ENCODE measurements at regions not wholly inside any gene's neighbourhood (a gene's known extent, or its start where the extent isn't known, plus 50 kb on each side); places are given as distances from the start of the nearest gene placed in this dataset.

- H3K27me3 Mint-ChIP-seq (ENCODE audit: insufficient read depth), result no peaks in the 10 kb centered on the region
- no peaks in the 10 kb centered on the region for H3K36me3 Mint-ChIP-seq (ENCODE audit: low read depth)
- H3K9me3 ChIP-seq (ENCODE audit: control insufficient read depth, low read length), result no peaks in the 10 kb centered on the region
- H3K27ac Mint-ChIP-seq, result no peak overlapping the region
- H3K36me3 ChIP-seq (ENCODE audit: control insufficient read depth, insufficient read depth, low read length), result no peaks in the 10 kb centered on the region
- peaks cover 6% of the 10 kb centered on the region for H3K4me1 Mint-ChIP-seq
- no CpG with 5 or more reads among the region's 3 CpGs for WGBS, 2 experiments (ENCODE audit: insufficient coverage in 1 of 2, insufficient read length in 1 of 2)
- no peak overlapping the region for H3K4me3 ChIP-seq (ENCODE audit: low read length)
- no peak overlapping the region for H3K9ac ChIP-seq (ENCODE audit: extremely low read depth, low read length, poor library complexity, severe bottlenecking)
- no peaks in the 10 kb centered on the region for H3K27me3 ChIP-seq (ENCODE audit: control insufficient read depth, insufficient read depth, low read length, poor library complexity, severe bottlenecking)
- H3K9me3 Mint-ChIP-seq, result no peaks in the 10 kb centered on the region
- TF ChIP-seq, protein P1, sequence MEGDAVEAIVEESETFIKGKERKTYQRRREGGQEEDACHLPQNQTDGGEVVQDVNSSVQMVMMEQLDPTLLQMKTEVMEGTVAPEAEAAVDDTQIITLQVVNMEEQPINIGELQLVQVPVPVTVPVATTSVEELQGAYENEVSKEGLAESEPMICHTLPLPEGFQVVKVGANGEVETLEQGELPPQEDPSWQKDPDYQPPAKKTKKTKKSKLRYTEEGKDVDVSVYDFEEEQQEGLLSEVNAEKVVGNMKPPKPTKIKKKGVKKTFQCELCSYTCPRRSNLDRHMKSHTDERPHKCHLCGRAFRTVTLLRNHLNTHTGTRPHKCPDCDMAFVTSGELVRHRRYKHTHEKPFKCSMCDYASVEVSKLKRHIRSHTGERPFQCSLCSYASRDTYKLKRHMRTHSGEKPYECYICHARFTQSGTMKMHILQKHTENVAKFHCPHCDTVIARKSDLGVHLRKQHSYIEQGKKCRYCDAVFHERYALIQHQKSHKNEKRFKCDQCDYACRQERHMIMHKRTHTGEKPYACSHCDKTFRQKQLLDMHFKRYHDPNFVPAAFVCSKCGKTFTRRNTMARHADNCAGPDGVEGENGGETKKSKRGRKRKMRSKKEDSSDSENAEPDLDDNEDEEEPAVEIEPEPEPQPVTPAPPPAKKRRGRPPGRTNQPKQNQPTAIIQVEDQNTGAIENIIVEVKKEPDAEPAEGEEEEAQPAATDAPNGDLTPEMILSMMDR (conservative IDR thresholded peaks at IDR 0.05), result no peak
- no peaks in the 10 kb centered on the region for H3K4me1 ChIP-seq (ENCODE audit: control insufficient read depth, insufficient read depth, low read length)
- DNase-seq, result no peak
- no peak overlapping the region for H3K4me3 Mint-ChIP-seq
- no peak overlapping the region for H3K27ac ChIP-seq (ENCODE audit: low read depth, low read length)
These were observed 145.1 kb downstream of the AQP9 start for GRCh38 chr15:58283302-58283701.

DNA sequence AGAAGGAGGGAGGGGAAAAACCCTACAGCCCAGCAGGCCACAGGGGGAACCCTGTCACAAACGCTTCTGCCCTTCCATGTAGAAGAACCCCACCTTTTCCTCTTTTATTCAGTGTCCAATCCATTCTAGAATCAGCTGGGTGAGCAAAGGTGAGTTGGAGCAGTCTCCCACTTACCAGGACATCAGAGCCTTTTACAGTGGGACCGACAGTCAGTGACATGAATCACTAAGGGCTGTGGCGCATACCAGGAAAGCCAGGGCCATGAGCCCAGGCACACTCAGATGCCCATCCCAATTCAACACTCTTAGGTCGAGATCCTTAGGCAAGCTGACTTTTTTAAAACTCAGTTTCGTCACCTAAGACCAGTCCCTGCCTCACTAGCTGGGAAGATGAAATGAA is 146.1 kb downstream of the AQP9 start:
- Histone ChIP-seq H3K27ac (ENCODE audit: low read depth, low read length) (no peak overlapping the region), H3K9ac (ENCODE audit: extremely low read depth, low read length, poor library complexity, severe bottlenecking) (no peak overlapping the region), H3K36me3 (ENCODE audit: control insufficient read depth, insufficient read depth, low read length) (no peaks in the 10 kb centered on the region), H3K4me1 (ENCODE audit: control insufficient read depth, insufficient read depth, low read length) (no peaks in the 10 kb centered on the region), H3K9me3 (ENCODE audit: control insufficient read depth, low read length) (no peaks in the 10 kb centered on the region), H3K27me3 (ENCODE audit: control insufficient read depth, insufficient read depth, low read length, poor library complexity, severe bottlenecking) (no peaks in the 10 kb centered on the region), H3K4me3 (ENCODE audit: low read length) (no peak overlapping the region)
- Mint-ChIP-seq H3K36me3 (ENCODE audit: low read depth) (no peaks in the 10 kb centered on the region), H3K4me3 (no peak overlapping the region), H3K9me3 (no peaks in the 10 kb centered on the region), H3K4me1 (peaks cover 4% of the 10 kb centered on the region), H3K27ac (no peak overlapping the region), H3K27me3 (ENCODE audit: insufficient read depth) (no peaks in the 10 kb centered on the region)
- WGBS, 2 experiments (ENCODE audit: insufficient coverage in 1 of 2, insufficient read length in 1 of 2), result 93 to 100% methylated on average over 3 to 5 of the region's 5 CpGs
- no peak for DNase-seq
- TF ChIP-seq, protein P1 (conservative IDR thresholded peaks at IDR 0.05), result no peak

DNA sequence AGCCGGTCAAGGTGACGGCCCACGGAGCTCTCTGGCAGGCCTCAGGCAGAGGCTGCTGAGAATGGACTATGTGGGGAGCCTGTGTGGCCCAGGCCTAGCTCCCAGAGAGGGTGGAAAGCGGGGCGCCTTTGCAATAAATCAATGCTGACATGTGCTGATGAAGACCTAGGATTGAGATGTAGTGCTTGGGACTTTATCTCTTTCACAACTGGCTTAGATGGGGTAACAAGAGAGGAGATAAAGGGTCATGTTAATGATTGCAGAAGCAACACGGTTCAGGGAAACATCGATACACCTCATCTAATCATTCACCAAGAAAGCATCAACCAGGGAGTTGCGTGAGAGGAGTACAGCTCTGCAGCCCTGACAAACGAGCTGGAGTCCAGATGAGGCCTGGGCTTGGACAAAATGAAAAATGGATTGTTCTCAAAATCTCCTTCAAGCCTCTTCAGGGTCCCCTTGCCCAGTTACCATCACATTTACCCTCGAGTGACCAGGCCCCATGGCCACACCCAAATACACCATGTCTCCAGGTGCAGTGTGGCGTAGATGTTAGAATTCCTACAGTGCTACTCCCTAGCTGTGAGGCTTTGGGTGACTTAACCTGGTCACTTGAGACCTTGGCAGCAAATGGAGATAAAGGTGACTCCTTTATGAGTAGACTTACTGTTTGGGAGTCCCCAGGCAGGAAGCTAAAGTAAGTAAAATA is 146.4 kb upstream of the LIPC start:
- H3K4me3 Mint-ChIP-seq, result no peak overlapping the region
- Histone ChIP-seq H3K27ac (ENCODE audit: low read depth, low read length) (no peak overlapping the region), H3K27me3 (ENCODE audit: control insufficient read depth, insufficient read depth, low read length, poor library complexity, severe bottlenecking) (no peaks in the 10 kb centered on the region), H3K36me3 (ENCODE audit: control insufficient read depth, insufficient read depth, low read length) (no peaks in the 10 kb centered on the region), H3K9ac (ENCODE audit: extremely low read depth, low read length, poor library complexity, severe bottlenecking) (no peak overlapping the region), H3K9me3 (ENCODE audit: control insufficient read depth, low read length) (no peaks in the 10 kb centered on the region), H3K4me3 (ENCODE audit: low read length) (no peak overlapping the region), H3K4me1 (ENCODE audit: control insufficient read depth, insufficient read depth, low read length) (no peaks in the 10 kb centered on the region)
- H3K36me3 Mint-ChIP-seq (ENCODE audit: low read depth), result no peaks in the 10 kb centered on the region
- no peak for DNase-seq
- no peaks in the 10 kb centered on the region for H3K27me3 Mint-ChIP-seq (ENCODE audit: insufficient read depth)
- no peak overlapping the region for H3K27ac Mint-ChIP-seq
- H3K9me3 Mint-ChIP-seq, result no peaks in the 10 kb centered on the region
- H3K4me1 Mint-ChIP-seq, result peaks cover 4% of the 10 kb centered on the region
- 79 to 95% methylated on average over 7 to 11 of the region's 11 CpGs for WGBS, 2 experiments (ENCODE audit: insufficient coverage in 1 of 2, insufficient read length in 1 of 2)
- TF ChIP-seq, protein P1 (conservative IDR thresholded peaks at IDR 0.05), result no peak

All from endodermal cell (in vitro differentiated cells).